Trophoblast cell (in vitro differentiated cells and primary cell): ENCODE measurements at regions not wholly inside any gene's neighbourhood (a gene's known extent, or its start where the extent isn't known, plus 50 kb on each side); places are given as distances from the start of the nearest gene placed in this dataset.

ENCODE experiments used
- DNase-seq, 2 donors: peaks; one replicate each; pipeline ENCODE4 v3.0.0-alpha.2; 2016
- H2AFZ ChIP-seq: 2 replicates; pipeline ENCODE4 v1.6.1; 2013; ENCODE audit warnings: low read length, moderate library complexity, mild to moderate bottlenecking; ENCODE audit not compliant: insufficient read depth, poor library complexity
- H2AK5ac ChIP-seq: 2 replicates; pipeline ENCODE4 v1.6.1; 2013; ENCODE audit warnings: mild to moderate bottlenecking, low read length
- H2BK120ac ChIP-seq: 2 replicates; pipeline ENCODE4 v1.6.1; 2013; ENCODE audit warnings: low read length, mild to moderate bottlenecking, moderate library complexity; ENCODE audit not compliant: insufficient read depth, poor library complexity
- H2BK12ac ChIP-seq: 2 replicates; pipeline ENCODE4 v1.6.1; 2013; ENCODE audit warnings: mild to moderate bottlenecking, low read length, moderate library complexity
- H2BK5ac ChIP-seq: 2 replicates; pipeline ENCODE4 v1.6.1; 2013; ENCODE audit warnings: low read length, low read depth, moderate library complexity, mild to moderate bottlenecking; ENCODE audit not compliant: poor library complexity
- H3K14ac ChIP-seq: 2 replicates; pipeline ENCODE4 v1.6.1; 2013; ENCODE audit warnings: mild to moderate bottlenecking, low read length
- H3K18ac ChIP-seq: 2 replicates; pipeline ENCODE4 v1.6.1; 2013; ENCODE audit warnings: mild to moderate bottlenecking, low read length
- H3K23ac ChIP-seq: 2 replicates; pipeline ENCODE4 v1.6.1; 2013; ENCODE audit warnings: low read length
- H3K27ac ChIP-seq: 2 replicates; pipeline ENCODE4 v1.5.1; 2013; ENCODE audit warnings: low read depth, mild to moderate bottlenecking, inconsistent platforms, low read length, moderate library complexity
- H3K27me3 ChIP-seq: 2 replicates; pipeline ENCODE4 v1.6.1; 2013; ENCODE audit warnings: inconsistent platforms, mild to moderate bottlenecking, low read length, moderate library complexity; ENCODE audit not compliant: insufficient read depth
- H3K36me3 ChIP-seq, 2 experiments: 1 replicate in 1 of 2; 2 replicates in 1 of 2; pipeline ENCODE4 v1.6.1; 2013; ENCODE audit warnings: low read length in 2 of 2, mild to moderate bottlenecking in 2 of 2, moderate library complexity in 1 of 2; ENCODE audit not compliant: insufficient read depth in 2 of 2, control insufficient read depth in 1 of 2
- H3K4ac ChIP-seq: 2 replicates; pipeline ENCODE4 v1.6.1; 2013; ENCODE audit warnings: low read depth, mild to moderate bottlenecking, low read length, moderate library complexity
- H3K4me1 ChIP-seq, 2 experiments: 1 replicate in 1 of 2; 2 replicates in 1 of 2; pipeline ENCODE4 v1.6.1; 2013; ENCODE audit warnings: low read length in 2 of 2, mild to moderate bottlenecking in 2 of 2, moderate library complexity in 1 of 2; ENCODE audit not compliant: insufficient read depth in 2 of 2, control insufficient read depth in 1 of 2
- H3K4me2 ChIP-seq: 2 replicates; pipeline ENCODE4 v1.6.1; 2013; ENCODE audit warnings: inconsistent platforms, mild to moderate bottlenecking, low read length, moderate library complexity
- H3K4me3 ChIP-seq: 2 replicates; pipeline ENCODE4 v1.5.1; 2013; ENCODE audit warnings: mild to moderate bottlenecking, low read depth, low read length, inconsistent platforms
- H3K79me1 ChIP-seq: one replicate; pipeline ENCODE4 v1.6.1; 2013; ENCODE audit warnings: low read length
- H3K79me2 ChIP-seq: 2 replicates; pipeline ENCODE4 v1.6.1; 2013; ENCODE audit warnings: low read length, mild to moderate bottlenecking; ENCODE audit not compliant: control insufficient read depth, insufficient read depth, poor library complexity
- H3K9ac ChIP-seq: 2 replicates; pipeline ENCODE4 v1.6.1; 2013; ENCODE audit warnings: mild to moderate bottlenecking, low read length
- H3K9me3 ChIP-seq: 2 replicates; pipeline ENCODE4 v1.6.1; 2013; ENCODE audit warnings: low read depth, mild to moderate bottlenecking, control low read depth, inconsistent platforms, low read length; ENCODE audit not compliant: insufficient read depth
- H4K12ac ChIP-seq: 2 replicates; pipeline ENCODE4 v1.6.1; 2013; ENCODE audit warnings: low read depth, mild to moderate bottlenecking, low read length, moderate library complexity
- H4K8ac ChIP-seq: 2 replicates; pipeline ENCODE4 v1.6.1; 2013; ENCODE audit warnings: low read depth, mild to moderate bottlenecking, low read length, moderate library complexity
- H4K91ac ChIP-seq: one replicate; pipeline ENCODE4 v1.6.1; 2013; ENCODE audit warnings: low read depth, mild to moderate bottlenecking, low read length, moderate library complexity
- WGBS: extraction: QIAGEN DNeasy Blood & Tissue Kit; methylation state at CpG from one replicate; pipeline ENCODE4 v1.1.7; 2013; ENCODE audit warnings: missing lambda C conversion rate; ENCODE audit not compliant: insufficient read length, insufficient coverage; ENCODE audit errors: extremely low coverage; 5-methylcytosine and 5-hydroxymethylcytosine counted together

GRCh38 chr4:188295899-188296298, 156.7 kb downstream of the TRIML1 start:
- H3K4me1 ChIP-seq: no peaks in the 10 kb centered on the region
- no peak overlapping the region for H3K4me2 ChIP-seq
- H2BK12ac ChIP-seq: no peak overlapping the region
- H2BK120ac ChIP-seq: no peak overlapping the region
- no peak overlapping the region for H2AFZ ChIP-seq
- H4K91ac ChIP-seq: no peak overlapping the region
- DNase-seq: peak in 1 of 2 donors; percentile 9
- H2AK5ac ChIP-seq: no peak overlapping the region
- no peak overlapping the region for H2BK5ac ChIP-seq
- no peak overlapping the region for H4K12ac ChIP-seq
- no peak overlapping the region for H3K18ac ChIP-seq
- no peak overlapping the region for H3K23ac ChIP-seq
- H3K14ac ChIP-seq: no peak overlapping the region
- H3K9ac ChIP-seq: no peak overlapping the region
- no peak overlapping the region for H4K8ac ChIP-seq
- H3K79me1 ChIP-seq: no peaks in the 10 kb centered on the region
- H3K27ac ChIP-seq: no peak overlapping the region
- no peaks in the 10 kb centered on the region for H3K36me3 ChIP-seq
- no CpG with 5 or more reads among the region's 1 CpG for WGBS
- no peak overlapping the region for H3K4ac ChIP-seq
- no peaks in the 10 kb centered on the region for H3K79me2 ChIP-seq
- no peaks in the 10 kb centered on the region for H3K9me3 ChIP-seq
- no peaks in the 10 kb centered on the region for H3K27me3 ChIP-seq
- no peak overlapping the region for H3K4me3 ChIP-seq

GRCh38 chr4:188296331-188296730, 157.1 kb downstream of the TRIML1 start:
- H3K4me1 ChIP-seq: no peaks in the 10 kb centered on the region
- no peak overlapping the region for H3K4me2 ChIP-seq
- no peak overlapping the region for H3K27ac ChIP-seq
- no peak overlapping the region for H3K18ac ChIP-seq
- no peak overlapping the region for H2BK5ac ChIP-seq
- H4K91ac ChIP-seq: no peak overlapping the region
- no peak overlapping the region for H3K9ac ChIP-seq
- H3K23ac ChIP-seq: no peak overlapping the region
- no peaks in the 10 kb centered on the region for H3K79me1 ChIP-seq
- H3K9me3 ChIP-seq: no peaks in the 10 kb centered on the region
- no peaks in the 10 kb centered on the region for H3K36me3 ChIP-seq
- no CpG with 5 or more reads among the region's 1 CpG for WGBS
- H3K4ac ChIP-seq: no peak overlapping the region
- H3K27me3 ChIP-seq: no peaks in the 10 kb centered on the region
- H4K12ac ChIP-seq: no peak overlapping the region
- no peak overlapping the region for H4K8ac ChIP-seq
- H3K4me3 ChIP-seq: no peak overlapping the region
- no peak overlapping the region for H3K14ac ChIP-seq
- no peaks in the 10 kb centered on the region for H3K79me2 ChIP-seq
- no peak for DNase-seq
- no peak overlapping the region for H2AFZ ChIP-seq
- H2AK5ac ChIP-seq: no peak overlapping the region
- no peak overlapping the region for H2BK120ac ChIP-seq
- no peak overlapping the region for H2BK12ac ChIP-seq

- H3K79me1 ChIP-seq: no peaks in the 10 kb centered on the region
- H2BK5ac ChIP-seq: no peak overlapping the region
- H3K9me3 ChIP-seq: no peaks in the 10 kb centered on the region
- H4K8ac ChIP-seq: no peak overlapping the region
- no peak overlapping the region for H3K23ac ChIP-seq
- H4K91ac ChIP-seq: no peak overlapping the region
- no peaks in the 10 kb centered on the region for H3K4me1 ChIP-seq
- H3K27ac ChIP-seq: no peak overlapping the region
- H3K14ac ChIP-seq: no peak overlapping the region
- no peaks in the 10 kb centered on the region for H3K79me2 ChIP-seq
- H3K27me3 ChIP-seq: no peaks in the 10 kb centered on the region
- DNase-seq: no peak
- no peaks in the 10 kb centered on the region for H3K36me3 ChIP-seq
- H4K12ac ChIP-seq: no peak overlapping the region
- H3K4me3 ChIP-seq: no peak overlapping the region
- H3K9ac ChIP-seq: no peak overlapping the region
- no peak overlapping the region for H2BK120ac ChIP-seq
- no peak overlapping the region for H3K4me2 ChIP-seq
- no peak overlapping the region for H2AK5ac ChIP-seq
- no peak overlapping the region for H3K18ac ChIP-seq
- no peak overlapping the region for H2AFZ ChIP-seq
- no peak overlapping the region for H3K4ac ChIP-seq
- H2BK12ac ChIP-seq: no peak overlapping the region
- WGBS: no CpG with 5 or more reads among the region's 6 CpGs
These were observed 158.6 kb downstream of the TRIML1 start for GRCh38 chr4:188297873-188298272.

- Histone ChIP-seq H3K36me3 (no peaks in the 10 kb centered on the region), H3K18ac (no peak overlapping the region), H3K79me1 (no peaks in the 10 kb centered on the region), H2AFZ (no peak overlapping the region), H2BK120ac (no peak overlapping the region), H3K79me2 (no peaks in the 10 kb centered on the region), H3K23ac (no peak overlapping the region), H4K91ac (no peak overlapping the region), H4K12ac (no peak overlapping the region), H2BK12ac (no peak overlapping the region), H3K14ac (no peak overlapping the region), H2AK5ac (no peak overlapping the region), H3K9me3 (no peaks in the 10 kb centered on the region), H3K4ac (no peak overlapping the region), H3K27ac (no peak overlapping the region), H4K8ac (no peak overlapping the region), H3K4me3 (no peak overlapping the region), H3K9ac (no peak overlapping the region), H3K4me1 (no peaks in the 10 kb centered on the region), H2BK5ac (no peak overlapping the region), H3K4me2 (no peak overlapping the region), H3K27me3 (no peaks in the 10 kb centered on the region)
- no CpG with 5 or more reads among the region's 7 CpGs for WGBS
- no peak for DNase-seq
These were observed 159.9 kb downstream of the TRIML1 start for GRCh38 chr4:188299161-188299560.
